Liver (tissue), 3 donors: ENCODE measurements at regions not wholly inside any gene's neighbourhood (a gene's known extent, or its start where the extent isn't known, plus 50 kb on each side); places are given as distances from the start of the nearest gene placed in this dataset.

Source experiments
- EGR1 ChIP-seq, 2 donors: IDR thresholded peaks; 2 replicates each; pipeline ENCODE4 v1.6.1; 2016 to 2018; ENCODE audit warnings: antibody characterized with exemption in 2 of 2, low read depth in 2 of 2
- FOXA2 ChIP-seq: IDR thresholded peaks from 2 replicates; pipeline ENCODE4 v1.6.1; 2016; ENCODE audit warnings: antibody characterized with exemption
- HNF4G ChIP-seq: IDR thresholded peaks from 2 replicates; pipeline ENCODE4 v1.6.1; 2016; ENCODE audit warnings: antibody characterized with exemption
- JUND ChIP-seq, 2 donors: IDR thresholded peaks; 2 replicates each; pipeline ENCODE4 v1.6.1; 2016; ENCODE audit warnings: antibody characterized with exemption in 2 of 2
- NR2F2 ChIP-seq: IDR thresholded peaks from 2 replicates; pipeline ENCODE4 v1.6.1; 2016; ENCODE audit warnings: antibody characterized with exemption
- RAD21 ChIP-seq, 2 donors: IDR thresholded peaks; 2 replicates each; pipeline ENCODE4 v1.6.1; 2016; ENCODE audit warnings: antibody characterized with exemption in 2 of 2, mild to moderate bottlenecking in 2 of 2
- SP1 ChIP-seq: IDR thresholded peaks from 2 replicates; pipeline ENCODE4 v1.6.1; 2018; ENCODE audit warnings: antibody characterized with exemption, mild to moderate bottlenecking
- TAF1 ChIP-seq: conservative IDR thresholded peaks from 2 replicates; pipeline ENCODE4 v1.6.1; 2016; ENCODE audit warnings: antibody characterized with exemption, mild to moderate bottlenecking
- YY1 ChIP-seq: IDR thresholded peaks from 2 replicates; pipeline ENCODE4 v1.6.1; 2016; ENCODE audit warnings: antibody characterized with exemption, mild to moderate bottlenecking
- TF ChIP-seq, protein P1 (sequence below): fragments of 150-350 bp; IDR thresholded peaks from 2 replicates; pipeline ENCODE4 v1.5.1; 2017; ENCODE audit warnings: improper control_type of control experiment, low read depth, low read length; ENCODE audit not compliant: missing input control
- TF ChIP-seq, protein P2 (sequence below): IDR thresholded peaks from 2 replicates; pipeline ENCODE4 v1.6.1; 2016; ENCODE audit warnings: antibody characterized with exemption
- TF ChIP-seq, protein P3 (sequence below): IDR thresholded peaks from 2 replicates; pipeline ENCODE4 v1.6.1; 2016; ENCODE audit warnings: antibody characterized with exemption
- TF ChIP-seq, protein P4 (sequence below): IDR thresholded peaks from 2 replicates; pipeline ENCODE4 v1.6.1; 2016; ENCODE audit warnings: antibody characterized with exemption, mild to moderate bottlenecking
- TF ChIP-seq, protein P5 (sequence below): IDR thresholded peaks from 2 replicates; pipeline ENCODE4 v1.6.1; 2016; ENCODE audit warnings: antibody characterized with exemption
- donor health status: healthy.
- donor health status: healthy.

DNA sequence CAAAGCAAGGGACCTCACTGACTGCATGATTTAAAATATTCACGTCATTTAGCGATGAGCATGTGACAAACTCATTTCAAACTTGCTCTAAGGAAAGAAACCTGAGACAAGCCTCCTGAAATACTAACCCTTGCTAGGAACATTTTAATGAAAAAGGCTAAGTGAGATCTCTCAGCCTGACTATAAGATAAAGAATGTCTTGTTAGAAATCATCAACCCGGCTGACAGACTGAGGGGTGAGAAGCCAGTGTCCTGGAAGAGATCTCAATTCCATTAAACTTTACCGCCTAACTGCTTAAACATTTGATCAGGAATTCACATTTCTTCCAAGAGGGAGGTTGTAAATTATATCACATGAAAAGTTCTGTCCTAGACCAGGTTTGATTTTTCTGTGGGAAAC, 274.8 kb upstream of the EXOC2 start:
- no peak for TF ChIP-seq JUND (IDR thresholded peaks at IDR 0.05)
- TF ChIP-seq, protein P1, sequence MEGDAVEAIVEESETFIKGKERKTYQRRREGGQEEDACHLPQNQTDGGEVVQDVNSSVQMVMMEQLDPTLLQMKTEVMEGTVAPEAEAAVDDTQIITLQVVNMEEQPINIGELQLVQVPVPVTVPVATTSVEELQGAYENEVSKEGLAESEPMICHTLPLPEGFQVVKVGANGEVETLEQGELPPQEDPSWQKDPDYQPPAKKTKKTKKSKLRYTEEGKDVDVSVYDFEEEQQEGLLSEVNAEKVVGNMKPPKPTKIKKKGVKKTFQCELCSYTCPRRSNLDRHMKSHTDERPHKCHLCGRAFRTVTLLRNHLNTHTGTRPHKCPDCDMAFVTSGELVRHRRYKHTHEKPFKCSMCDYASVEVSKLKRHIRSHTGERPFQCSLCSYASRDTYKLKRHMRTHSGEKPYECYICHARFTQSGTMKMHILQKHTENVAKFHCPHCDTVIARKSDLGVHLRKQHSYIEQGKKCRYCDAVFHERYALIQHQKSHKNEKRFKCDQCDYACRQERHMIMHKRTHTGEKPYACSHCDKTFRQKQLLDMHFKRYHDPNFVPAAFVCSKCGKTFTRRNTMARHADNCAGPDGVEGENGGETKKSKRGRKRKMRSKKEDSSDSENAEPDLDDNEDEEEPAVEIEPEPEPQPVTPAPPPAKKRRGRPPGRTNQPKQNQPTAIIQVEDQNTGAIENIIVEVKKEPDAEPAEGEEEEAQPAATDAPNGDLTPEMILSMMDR: no peak
- TF ChIP-seq RAD21 (IDR thresholded peaks at IDR 0.05): no peak
- TF ChIP-seq, protein P2, sequence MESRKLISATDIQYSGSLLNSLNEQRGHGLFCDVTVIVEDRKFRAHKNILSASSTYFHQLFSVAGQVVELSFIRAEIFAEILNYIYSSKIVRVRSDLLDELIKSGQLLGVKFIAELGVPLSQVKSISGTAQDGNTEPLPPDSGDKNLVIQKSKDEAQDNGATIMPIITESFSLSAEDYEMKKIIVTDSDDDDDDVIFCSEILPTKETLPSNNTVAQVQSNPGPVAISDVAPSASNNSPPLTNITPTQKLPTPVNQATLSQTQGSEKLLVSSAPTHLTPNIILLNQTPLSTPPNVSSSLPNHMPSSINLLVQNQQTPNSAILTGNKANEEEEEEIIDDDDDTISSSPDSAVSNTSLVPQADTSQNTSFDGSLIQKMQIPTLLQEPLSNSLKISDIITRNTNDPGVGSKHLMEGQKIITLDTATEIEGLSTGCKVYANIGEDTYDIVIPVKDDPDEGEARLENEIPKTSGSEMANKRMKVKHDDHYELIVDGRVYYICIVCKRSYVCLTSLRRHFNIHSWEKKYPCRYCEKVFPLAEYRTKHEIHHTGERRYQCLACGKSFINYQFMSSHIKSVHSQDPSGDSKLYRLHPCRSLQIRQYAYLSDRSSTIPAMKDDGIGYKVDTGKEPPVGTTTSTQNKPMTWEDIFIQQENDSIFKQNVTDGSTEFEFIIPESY: no peak
- TF ChIP-seq HNF4G: no peak
- TF ChIP-seq, protein P3, sequence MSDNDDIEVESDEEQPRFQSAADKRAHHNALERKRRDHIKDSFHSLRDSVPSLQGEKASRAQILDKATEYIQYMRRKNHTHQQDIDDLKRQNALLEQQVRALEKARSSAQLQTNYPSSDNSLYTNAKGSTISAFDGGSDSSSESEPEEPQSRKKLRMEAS: no peak
- TF ChIP-seq EGR1 (IDR thresholded peaks at IDR 0.05; ENCODE audit: low read depth in 2 of 2): no peak
- TF ChIP-seq FOXA2: no peak
- TF ChIP-seq, protein P4, sequence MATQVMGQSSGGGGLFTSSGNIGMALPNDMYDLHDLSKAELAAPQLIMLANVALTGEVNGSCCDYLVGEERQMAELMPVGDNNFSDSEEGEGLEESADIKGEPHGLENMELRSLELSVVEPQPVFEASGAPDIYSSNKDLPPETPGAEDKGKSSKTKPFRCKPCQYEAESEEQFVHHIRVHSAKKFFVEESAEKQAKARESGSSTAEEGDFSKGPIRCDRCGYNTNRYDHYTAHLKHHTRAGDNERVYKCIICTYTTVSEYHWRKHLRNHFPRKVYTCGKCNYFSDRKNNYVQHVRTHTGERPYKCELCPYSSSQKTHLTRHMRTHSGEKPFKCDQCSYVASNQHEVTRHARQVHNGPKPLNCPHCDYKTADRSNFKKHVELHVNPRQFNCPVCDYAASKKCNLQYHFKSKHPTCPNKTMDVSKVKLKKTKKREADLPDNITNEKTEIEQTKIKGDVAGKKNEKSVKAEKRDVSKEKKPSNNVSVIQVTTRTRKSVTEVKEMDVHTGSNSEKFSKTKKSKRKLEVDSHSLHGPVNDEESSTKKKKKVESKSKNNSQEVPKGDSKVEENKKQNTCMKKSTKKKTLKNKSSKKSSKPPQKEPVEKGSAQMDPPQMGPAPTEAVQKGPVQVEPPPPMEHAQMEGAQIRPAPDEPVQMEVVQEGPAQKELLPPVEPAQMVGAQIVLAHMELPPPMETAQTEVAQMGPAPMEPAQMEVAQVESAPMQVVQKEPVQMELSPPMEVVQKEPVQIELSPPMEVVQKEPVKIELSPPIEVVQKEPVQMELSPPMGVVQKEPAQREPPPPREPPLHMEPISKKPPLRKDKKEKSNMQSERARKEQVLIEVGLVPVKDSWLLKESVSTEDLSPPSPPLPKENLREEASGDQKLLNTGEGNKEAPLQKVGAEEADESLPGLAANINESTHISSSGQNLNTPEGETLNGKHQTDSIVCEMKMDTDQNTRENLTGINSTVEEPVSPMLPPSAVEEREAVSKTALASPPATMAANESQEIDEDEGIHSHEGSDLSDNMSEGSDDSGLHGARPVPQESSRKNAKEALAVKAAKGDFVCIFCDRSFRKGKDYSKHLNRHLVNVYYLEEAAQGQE: no peak
- no peak for TF ChIP-seq YY1
- TF ChIP-seq TAF1: no peak
- TF ChIP-seq SP1: no peak
- TF ChIP-seq, protein P5, sequence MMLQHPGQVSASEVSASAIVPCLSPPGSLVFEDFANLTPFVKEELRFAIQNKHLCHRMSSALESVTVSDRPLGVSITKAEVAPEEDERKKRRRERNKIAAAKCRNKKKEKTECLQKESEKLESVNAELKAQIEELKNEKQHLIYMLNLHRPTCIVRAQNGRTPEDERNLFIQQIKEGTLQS: no peak
- no peak for TF ChIP-seq NR2F2
